ENCODE measurements at regions not wholly inside any gene's neighbourhood (a gene's known extent, or its start where the extent isn't known, plus 50 kb on each side); places are given as distances from the start of the nearest gene placed in this dataset.

- Histone ChIP-seq H3K9me3 (ENCODE audit: insufficient read depth in 2 of 2, low read depth in 1 of 2, low read length in 1 of 2) (no peaks in the 10 kb centered on the region), H2BK12ac (ENCODE audit: low read depth, low read length) (no peak overlapping the region), H4K91ac (replicated peaks; ENCODE audit: insufficient read length, low read length) (no peak overlapping the region), H4K5ac (ENCODE audit: insufficient read length, low read depth, low read length) (no peak overlapping the region), H3K14ac (ENCODE audit: insufficient read length) (no peak overlapping the region), H3K4me1 (replicated peaks in 1 of 4; ENCODE audit: control insufficient read depth in 3 of 4, insufficient read depth in 4 of 4, low read length in 3 of 4) (peaks cover 0 to 3% (median 0%) of the 10 kb centered on the region in 4 experiments; a peak in 2 of 7 replicates), H2BK120ac (replicated peaks; ENCODE audit: low read depth, low read length) (no peak overlapping the region), H3K79me2 (ENCODE audit: control insufficient read depth in 1 of 2, insufficient read depth in 2 of 2, low read length in 2 of 2) (no peaks in the 10 kb centered on the region), H2BK15ac (ENCODE audit: low read length) (no peak overlapping the region), H3K27ac (ENCODE audit: low read depth, low read length) (no peak overlapping the region), H3K4ac (replicated peaks; ENCODE audit: insufficient read length, low read depth, low read length) (no peak overlapping the region), H3K27me3 (replicated peaks in 1 of 4; ENCODE audit: control insufficient read depth in 3 of 4, extremely low read depth in 1 of 4, insufficient read depth in 3 of 4, low read length in 3 of 4) (peaks cover 0 to 2% (median 0%) of the 10 kb centered on the region in 4 experiments; a peak in 2 of 7 replicates), H3K79me1 (ENCODE audit: low read depth, low read length) (no peaks in the 10 kb centered on the region), H2AK5ac (ENCODE audit: low read depth, low read length) (no peak overlapping the region), H3K56ac (replicated peaks; ENCODE audit: insufficient read length, low read depth, low read length) (no peak overlapping the region), H3K23me2 (ENCODE audit: low read depth, low read length) (no peaks in the 10 kb centered on the region), H3K18ac (ENCODE audit: extremely low read depth, low read length) (no peak overlapping the region), H3K23ac (ENCODE audit: insufficient read length) (no peak overlapping the region), H3K9ac (replicated peaks in 1 of 4; ENCODE audit: extremely low read depth in 1 of 4, low read depth in 3 of 4, low read length in 3 of 4) (no peak overlapping the region), H2BK5ac (ENCODE audit: low read depth, low read length) (no peak overlapping the region), H2AFZ (ENCODE audit: low read length) (no peak overlapping the region), H3K4me3 (ENCODE audit: extremely low read depth in 1 of 4, insufficient read depth in 2 of 4, low read depth in 3 of 4, low read length in 4 of 4) (no peak overlapping the region), H4K20me1 (replicated peaks in 1 of 2; ENCODE audit: control insufficient read depth in 1 of 2, insufficient read depth in 2 of 2, low read length in 2 of 2) (peaks cover 0 to 3% of the 10 kb centered on the region in 2 experiments), H3K36me3 (ENCODE audit: control insufficient read depth in 2 of 4, insufficient read depth in 4 of 4, low read length in 3 of 4) (no peaks in the 10 kb centered on the region), H2BK20ac (ENCODE audit: low read length) (no peak overlapping the region), H3K4me2 (ENCODE audit: insufficient read depth in 1 of 2, low read depth in 2 of 2, low read length in 2 of 2) (no peak overlapping the region), H4K8ac (ENCODE audit: extremely low read depth, insufficient read depth, low read length) (no peak overlapping the region)
- 62% methylated on average over 3 of the region's 3 CpGs; no CpG with 5 or more reads in 1 of the 2 experiments for WGBS, 2 experiments (ENCODE audit: extremely low coverage in 1 of 2, insufficient coverage in 1 of 2, insufficient read length in 1 of 2, insufficient replicate concordance in 2 of 2, low coverage in 1 of 2, low lambda C conversion rate in 2 of 2, missing lambda C conversion rate in 1 of 2)
- ChIA-PET CTCF (ENCODE audit: partially characterized antibody) (interaction anchor here (0.8 to 1.1 kb wide), 4 partner anchors 9 to 950 kb away, joined by 3 read pairs; no protein-coding TSS in a partner anchor), POLR2A (ENCODE audit: partially characterized antibody) (interaction anchor here (1.4 to 1.5 kb wide), 2 partner anchors 8 to 9 kb away, joined by 5 to 6 read pairs; no protein-coding TSS in a partner anchor)
- DNase-seq (ENCODE audit: low read depth in 1 of 2, low spot score in 2 of 2) (no peak), FAIRE-seq (no peak)
- TF ChIP-seq RAD21 (IDR thresholded peaks at IDR 0.05 in 1 of 2, conservative IDR thresholded peaks at IDR 0.05 in 1 of 2; ENCODE audit: low read depth in 2 of 2, low read length in 2 of 2) (peak; percentile 50 to 62; a peak in 3 of 4 replicates), BCL11A (IDR thresholded peaks at IDR 0.05; ENCODE audit: low read depth in 2 of 2, low read length in 2 of 2) (no peak)
- TF ChIP-seq, protein P1, sequence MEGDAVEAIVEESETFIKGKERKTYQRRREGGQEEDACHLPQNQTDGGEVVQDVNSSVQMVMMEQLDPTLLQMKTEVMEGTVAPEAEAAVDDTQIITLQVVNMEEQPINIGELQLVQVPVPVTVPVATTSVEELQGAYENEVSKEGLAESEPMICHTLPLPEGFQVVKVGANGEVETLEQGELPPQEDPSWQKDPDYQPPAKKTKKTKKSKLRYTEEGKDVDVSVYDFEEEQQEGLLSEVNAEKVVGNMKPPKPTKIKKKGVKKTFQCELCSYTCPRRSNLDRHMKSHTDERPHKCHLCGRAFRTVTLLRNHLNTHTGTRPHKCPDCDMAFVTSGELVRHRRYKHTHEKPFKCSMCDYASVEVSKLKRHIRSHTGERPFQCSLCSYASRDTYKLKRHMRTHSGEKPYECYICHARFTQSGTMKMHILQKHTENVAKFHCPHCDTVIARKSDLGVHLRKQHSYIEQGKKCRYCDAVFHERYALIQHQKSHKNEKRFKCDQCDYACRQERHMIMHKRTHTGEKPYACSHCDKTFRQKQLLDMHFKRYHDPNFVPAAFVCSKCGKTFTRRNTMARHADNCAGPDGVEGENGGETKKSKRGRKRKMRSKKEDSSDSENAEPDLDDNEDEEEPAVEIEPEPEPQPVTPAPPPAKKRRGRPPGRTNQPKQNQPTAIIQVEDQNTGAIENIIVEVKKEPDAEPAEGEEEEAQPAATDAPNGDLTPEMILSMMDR (IDR thresholded peaks at IDR 0.05; ENCODE audit: control extremely low read depth in 1 of 3, insufficient read depth in 1 of 3, low read depth in 1 of 3, low read length in 3 of 3): peak; percentile 19 to 31 (median 22); a peak in 2 of 4 replicates
Observed at GRCh38 chr16:65218348-65218747, 96.5 kb upstream of the CDH11 start.

All from H1 (cell line).